ENCODE measurements at regions not wholly inside any gene's neighbourhood (a gene's known extent, or its start where the extent isn't known, plus 50 kb on each side); places are given as distances from the start of the nearest gene placed in this dataset.

DNA sequence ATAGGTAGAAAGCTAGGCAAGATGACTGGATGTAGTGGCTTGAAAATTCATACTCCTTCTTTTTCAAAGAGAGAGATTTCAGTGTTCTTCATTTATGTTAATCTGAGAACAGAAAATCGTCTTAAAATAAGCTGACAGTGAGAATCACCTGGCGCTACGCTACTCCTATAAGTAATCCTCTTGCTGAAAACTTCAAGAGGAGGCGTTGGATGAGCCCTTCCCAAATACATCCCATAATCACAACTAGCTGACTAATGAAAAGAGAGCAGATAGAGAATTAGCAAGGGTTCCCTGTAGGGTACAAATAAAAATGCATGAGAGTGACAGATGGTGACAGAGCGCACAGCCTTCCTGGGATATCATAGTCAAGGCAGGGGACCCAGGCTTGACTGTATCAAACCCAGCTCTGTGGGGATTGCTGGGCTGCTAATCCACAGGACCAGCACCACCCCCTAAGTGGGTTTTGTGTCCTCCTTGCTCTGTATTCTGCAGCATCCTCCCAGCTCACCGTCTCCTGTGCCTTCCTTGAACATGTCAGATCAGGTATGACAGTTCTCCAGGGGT lies 280.2 kb downstream of the SP3 start:
- no peaks in the 10 kb centered on the region for H3K9me3 Mint-ChIP-seq (ENCODE audit: low read depth, unreplicated experiment)

DNA sequence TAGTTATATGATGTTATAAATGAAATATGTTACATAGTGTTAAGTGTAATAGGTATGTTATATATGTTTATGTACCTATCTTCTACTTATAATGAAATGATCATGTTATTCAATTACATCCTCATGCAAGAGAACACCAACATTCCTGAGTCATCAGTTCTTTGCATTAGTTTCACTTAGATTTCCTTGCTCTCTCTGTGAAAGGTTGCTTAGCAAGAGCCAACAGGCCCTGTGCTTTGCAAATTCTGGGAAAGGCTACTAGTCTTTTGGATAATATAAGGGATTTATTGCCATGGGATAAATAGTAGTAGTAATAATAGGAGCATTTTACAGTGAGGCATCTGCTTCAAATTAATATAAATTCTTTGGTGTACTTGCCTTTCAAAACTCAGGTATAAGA lies 274.8 kb downstream of the SP3 start:
- Mint-ChIP-seq H3K4me3 (ENCODE audit: low read depth, unreplicated experiment) (no peak overlapping the region), H3K27ac (ENCODE audit: unreplicated experiment) (no peak overlapping the region), H3K4me1 (ENCODE audit: low read depth, unreplicated experiment) (no peaks in the 10 kb centered on the region), H3K27me3 (ENCODE audit: unreplicated experiment) (no peaks in the 10 kb centered on the region), H3K36me3 (ENCODE audit: insufficient read depth, unreplicated experiment) (no peaks in the 10 kb centered on the region), H3K9me3 (ENCODE audit: low read depth, unreplicated experiment) (no peaks in the 10 kb centered on the region)
- TF ChIP-seq, protein P1, sequence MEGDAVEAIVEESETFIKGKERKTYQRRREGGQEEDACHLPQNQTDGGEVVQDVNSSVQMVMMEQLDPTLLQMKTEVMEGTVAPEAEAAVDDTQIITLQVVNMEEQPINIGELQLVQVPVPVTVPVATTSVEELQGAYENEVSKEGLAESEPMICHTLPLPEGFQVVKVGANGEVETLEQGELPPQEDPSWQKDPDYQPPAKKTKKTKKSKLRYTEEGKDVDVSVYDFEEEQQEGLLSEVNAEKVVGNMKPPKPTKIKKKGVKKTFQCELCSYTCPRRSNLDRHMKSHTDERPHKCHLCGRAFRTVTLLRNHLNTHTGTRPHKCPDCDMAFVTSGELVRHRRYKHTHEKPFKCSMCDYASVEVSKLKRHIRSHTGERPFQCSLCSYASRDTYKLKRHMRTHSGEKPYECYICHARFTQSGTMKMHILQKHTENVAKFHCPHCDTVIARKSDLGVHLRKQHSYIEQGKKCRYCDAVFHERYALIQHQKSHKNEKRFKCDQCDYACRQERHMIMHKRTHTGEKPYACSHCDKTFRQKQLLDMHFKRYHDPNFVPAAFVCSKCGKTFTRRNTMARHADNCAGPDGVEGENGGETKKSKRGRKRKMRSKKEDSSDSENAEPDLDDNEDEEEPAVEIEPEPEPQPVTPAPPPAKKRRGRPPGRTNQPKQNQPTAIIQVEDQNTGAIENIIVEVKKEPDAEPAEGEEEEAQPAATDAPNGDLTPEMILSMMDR (IDR thresholded peaks at IDR 0.05; ENCODE audit: unreplicated experiment): no peak
- CTCF ChIA-PET: no interaction called here
- intact Hi-C loops (cut with micrococcal nuclease; ENCODE audit: unreplicated experiment): no loop called here
- BruUV-seq (replicated peaks): no TSS peak
- no peak for DNase-seq

More for the DNA sequence above, 280.2 kb downstream of the SP3 start:
- no TSS peak for BruUV-seq (replicated peaks)
- H3K4me1 Mint-ChIP-seq (ENCODE audit: low read depth, unreplicated experiment): no peaks in the 10 kb centered on the region
- DNase-seq: no peak
- H3K27ac Mint-ChIP-seq (ENCODE audit: unreplicated experiment): no peak overlapping the region
- CTCF ChIA-PET: no interaction called here
- H3K27me3 Mint-ChIP-seq (ENCODE audit: unreplicated experiment): no peaks in the 10 kb centered on the region
- H3K36me3 Mint-ChIP-seq (ENCODE audit: insufficient read depth, unreplicated experiment): no peaks in the 10 kb centered on the region
- H3K4me3 Mint-ChIP-seq (ENCODE audit: low read depth, unreplicated experiment): no peak overlapping the region
- intact Hi-C loops (cut with micrococcal nuclease; ENCODE audit: unreplicated experiment): no loop called here
- TF ChIP-seq, protein P1 (IDR thresholded peaks at IDR 0.05; ENCODE audit: unreplicated experiment): no peak

DNA sequence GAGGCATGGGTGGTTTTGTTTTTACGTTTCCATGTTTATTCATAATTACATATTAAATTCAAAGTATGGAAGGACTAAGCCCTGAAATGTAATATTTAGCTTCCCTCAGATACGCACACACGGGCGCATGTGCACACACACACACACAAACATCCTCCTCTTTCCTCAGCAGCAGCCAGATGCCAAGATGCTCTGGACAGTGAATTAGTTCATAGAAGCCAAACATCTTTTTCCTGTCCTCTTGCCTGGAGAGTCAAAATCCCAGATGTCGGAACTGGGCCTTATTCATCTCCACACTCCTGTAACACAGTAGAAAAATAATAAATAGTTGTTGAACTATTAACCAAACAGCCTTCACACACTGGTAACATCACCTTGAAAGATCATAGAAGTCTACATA lies 273.1 kb downstream of the SP3 start:
- no TSS peak for BruUV-seq (replicated peaks)

DNA sequence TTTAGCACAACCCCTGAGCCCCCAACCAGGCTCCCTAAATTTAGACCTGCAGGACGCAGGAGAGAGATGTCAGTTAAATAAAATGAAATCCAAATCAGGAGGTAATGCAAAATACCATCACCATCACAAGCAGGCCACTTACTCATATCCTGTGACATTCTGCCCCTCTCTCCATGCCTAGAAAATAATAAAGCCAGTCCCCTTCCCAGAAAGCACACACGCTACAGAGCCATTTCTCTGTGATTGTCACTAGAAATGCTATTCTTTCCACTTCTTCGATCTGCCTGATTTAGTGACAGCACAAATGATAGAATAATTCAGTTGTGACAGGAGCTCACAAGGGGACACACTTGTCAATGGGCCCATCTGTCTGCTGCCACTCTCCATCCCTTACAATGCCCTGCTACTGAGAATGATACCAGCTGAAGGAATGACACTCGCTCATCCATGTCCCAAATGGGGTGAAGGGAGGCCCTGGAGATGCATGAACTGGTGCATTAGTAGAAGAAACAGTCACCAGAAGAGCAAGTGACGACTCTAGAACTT lies 272.1 kb downstream of the SP3 start:
- BruUV-seq (replicated peaks): no TSS peak
- H3K4me3 Mint-ChIP-seq (ENCODE audit: low read depth, unreplicated experiment): no peak overlapping the region
- no peak overlapping the region for H3K27ac Mint-ChIP-seq (ENCODE audit: unreplicated experiment)
- no peaks in the 10 kb centered on the region for H3K36me3 Mint-ChIP-seq (ENCODE audit: insufficient read depth, unreplicated experiment)
- no peaks in the 10 kb centered on the region for H3K4me1 Mint-ChIP-seq (ENCODE audit: low read depth, unreplicated experiment)
- no peaks in the 10 kb centered on the region for H3K27me3 Mint-ChIP-seq (ENCODE audit: unreplicated experiment)
- TF ChIP-seq, protein P1 (IDR thresholded peaks at IDR 0.05; ENCODE audit: unreplicated experiment): no peak
- H3K9me3 Mint-ChIP-seq (ENCODE audit: low read depth, unreplicated experiment): no peaks in the 10 kb centered on the region
- intact Hi-C loops (cut with micrococcal nuclease; ENCODE audit: unreplicated experiment): no loop called here
- DNase-seq: no peak
- CTCF ChIA-PET: no interaction called here

More for the DNA sequence above, 273.1 kb downstream of the SP3 start:
- no peak for DNase-seq
- Mint-ChIP-seq H3K9me3 (ENCODE audit: low read depth, unreplicated experiment) (no peaks in the 10 kb centered on the region), H3K4me3 (ENCODE audit: low read depth, unreplicated experiment) (no peak overlapping the region), H3K27me3 (ENCODE audit: unreplicated experiment) (no peaks in the 10 kb centered on the region), H3K4me1 (ENCODE audit: low read depth, unreplicated experiment) (no peaks in the 10 kb centered on the region), H3K36me3 (ENCODE audit: insufficient read depth, unreplicated experiment) (no peaks in the 10 kb centered on the region), H3K27ac (ENCODE audit: unreplicated experiment) (no peak overlapping the region)
- intact Hi-C loops (cut with micrococcal nuclease; ENCODE audit: unreplicated experiment): no loop called here
- CTCF ChIA-PET: no interaction called here
- TF ChIP-seq, protein P1 (IDR thresholded peaks at IDR 0.05; ENCODE audit: unreplicated experiment): no peak
